K562 (cell line): ENCODE measurements at regions not wholly inside any gene's neighbourhood (a gene's known extent, or its start where the extent isn't known, plus 50 kb on each side); places are given as distances from the start of the nearest gene placed in this dataset.

Experiments used
- BRD9 ChIP-seq: fragments of 450-650 bp; IDR thresholded peaks from 2 replicates; pipeline ENCODE4 v1.6.1; 2018; ENCODE audit warnings: low read depth; ENCODE audit not compliant: partially characterized antibody
- CREB3L1 ChIP-seq: fragments of 450-650 bp; IDR thresholded peaks from 2 replicates; pipeline ENCODE4 v1.6.1; 2014; ENCODE audit warnings: low read depth, mild to moderate bottlenecking, moderate library complexity, borderline replicate concordance
- FOXP1 ChIP-seq: sonication (generic); formaldehyde crosslinking; IDR thresholded peaks from 2 replicates; pipeline ENCODE4 v1.8.0; 2022; ENCODE audit warnings: mild to moderate bottlenecking, missing genetic modification reagents
- MBD1 ChIP-seq: fragments of 250-450 bp; sonication (Bioruptor Pico); IDR thresholded peaks from 2 replicates; pipeline ENCODE4 v1.8.0; 2022; ENCODE audit warnings: inconsistent platforms
- STAT5B ChIP-seq: fragments of 250-450 bp; sonication (Bioruptor Pico); IDR thresholded peaks from 2 replicates; pipeline ENCODE4 v1.8.0; 2021; ENCODE audit warnings: mild to moderate bottlenecking, inconsistent platforms
- ZBTB5 ChIP-seq: fragments of 450-650 bp; IDR thresholded peaks from 2 replicates; pipeline ENCODE4 v1.6.1; 2017; ENCODE audit warnings: antibody characterized with exemption
- TF ChIP-seq, protein P1 (sequence below), 3 experiments: IDR thresholded peaks in 2 of 3; conservative IDR thresholded peaks in 1 of 3; 2 replicates each; pipeline ENCODE4 v1.5.1; 2011 to 2012; ENCODE audit warnings: low read length in 3 of 3, mild to moderate bottlenecking in 3 of 3, control low read depth in 2 of 3, improper control_type of control experiment in 1 of 3, inconsistent platforms in 1 of 3, low read depth in 1 of 3, mixed read lengths in 1 of 3, moderate library complexity in 1 of 3; ENCODE audit not compliant: insufficient read depth in 2 of 3
- TF ChIP-seq, protein P2 (sequence below): sonication (generic); formaldehyde crosslinking; IDR thresholded peaks from 2 replicates; pipeline ENCODE4 v1.8.0; 2022; ENCODE audit warnings: mild to moderate bottlenecking, missing genetic modification reagents

DNA sequence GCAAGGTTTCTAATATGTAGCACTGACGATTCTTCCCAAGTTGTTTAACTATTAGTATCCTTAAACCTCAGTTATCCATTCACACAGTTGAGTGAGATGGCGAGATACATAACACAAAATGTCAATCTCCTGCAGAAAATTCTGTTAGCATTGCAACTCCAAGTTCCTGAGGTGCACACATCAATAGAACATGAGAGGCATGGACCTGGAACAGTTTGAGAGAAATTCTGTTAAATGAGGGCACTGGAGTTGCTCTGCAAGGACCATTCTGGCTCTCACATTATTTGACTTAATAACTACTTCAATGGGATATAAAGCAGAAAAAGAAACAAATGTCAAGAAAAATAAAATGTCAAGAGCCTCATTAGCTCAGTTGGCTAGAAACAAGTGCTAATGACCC, 301.2 kb upstream of the DIAPH2 start (continued):
- TF ChIP-seq MBD1 (CRISPR knock-in tag) (no peak), ZBTB5 (no peak), BRD9 (no peak), FOXP1 (CRISPR knock-in tag) (no peak), STAT5B (CRISPR knock-in tag) (no peak), CREB3L1 (no peak)
- TF ChIP-seq, protein P1, sequence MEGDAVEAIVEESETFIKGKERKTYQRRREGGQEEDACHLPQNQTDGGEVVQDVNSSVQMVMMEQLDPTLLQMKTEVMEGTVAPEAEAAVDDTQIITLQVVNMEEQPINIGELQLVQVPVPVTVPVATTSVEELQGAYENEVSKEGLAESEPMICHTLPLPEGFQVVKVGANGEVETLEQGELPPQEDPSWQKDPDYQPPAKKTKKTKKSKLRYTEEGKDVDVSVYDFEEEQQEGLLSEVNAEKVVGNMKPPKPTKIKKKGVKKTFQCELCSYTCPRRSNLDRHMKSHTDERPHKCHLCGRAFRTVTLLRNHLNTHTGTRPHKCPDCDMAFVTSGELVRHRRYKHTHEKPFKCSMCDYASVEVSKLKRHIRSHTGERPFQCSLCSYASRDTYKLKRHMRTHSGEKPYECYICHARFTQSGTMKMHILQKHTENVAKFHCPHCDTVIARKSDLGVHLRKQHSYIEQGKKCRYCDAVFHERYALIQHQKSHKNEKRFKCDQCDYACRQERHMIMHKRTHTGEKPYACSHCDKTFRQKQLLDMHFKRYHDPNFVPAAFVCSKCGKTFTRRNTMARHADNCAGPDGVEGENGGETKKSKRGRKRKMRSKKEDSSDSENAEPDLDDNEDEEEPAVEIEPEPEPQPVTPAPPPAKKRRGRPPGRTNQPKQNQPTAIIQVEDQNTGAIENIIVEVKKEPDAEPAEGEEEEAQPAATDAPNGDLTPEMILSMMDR (IDR thresholded peaks at IDR 0.05 in 2 of 3, conservative IDR thresholded peaks at IDR 0.05 in 1 of 3; ENCODE audit: insufficient read depth in 2 of 3, low read depth in 1 of 3, low read length in 3 of 3), result no peak
- TF ChIP-seq, protein P2, sequence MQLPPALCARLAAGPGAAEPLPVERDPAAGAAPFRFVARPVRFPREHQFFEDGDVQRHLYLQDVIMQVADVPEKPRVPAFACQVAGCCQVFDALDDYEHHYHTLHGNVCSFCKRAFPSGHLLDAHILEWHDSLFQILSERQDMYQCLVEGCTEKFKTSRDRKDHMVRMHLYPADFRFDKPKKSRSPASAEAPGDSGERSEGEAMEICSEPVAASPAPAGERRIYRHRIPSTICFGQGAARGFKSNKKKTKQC (CRISPR knock-in tag), result no peak
